DND-41 (cell line): ENCODE measurements at regions not wholly inside any gene's neighbourhood (a gene's known extent, or its start where the extent isn't known, plus 50 kb on each side); places are given as distances from the start of the nearest gene placed in this dataset.

Source experiments
- EZH2 ChIP-seq: IDR thresholded peaks from 3 replicates; pipeline ENCODE4 v1.6.1; 2012; ENCODE audit warnings: borderline replicate concordance, low read depth, mild to moderate bottlenecking, moderate library complexity, low read length, inconsistent platforms; ENCODE audit not compliant: severe bottlenecking
- TF ChIP-seq, protein P1 (sequence below): IDR thresholded peaks from 2 replicates; pipeline ENCODE4 v1.5.1; 2012; ENCODE audit warnings: borderline replicate concordance, low read length, moderate library complexity, mild to moderate bottlenecking; ENCODE audit not compliant: poor library complexity, severe bottlenecking; ENCODE audit errors: extremely low read depth

DNA sequence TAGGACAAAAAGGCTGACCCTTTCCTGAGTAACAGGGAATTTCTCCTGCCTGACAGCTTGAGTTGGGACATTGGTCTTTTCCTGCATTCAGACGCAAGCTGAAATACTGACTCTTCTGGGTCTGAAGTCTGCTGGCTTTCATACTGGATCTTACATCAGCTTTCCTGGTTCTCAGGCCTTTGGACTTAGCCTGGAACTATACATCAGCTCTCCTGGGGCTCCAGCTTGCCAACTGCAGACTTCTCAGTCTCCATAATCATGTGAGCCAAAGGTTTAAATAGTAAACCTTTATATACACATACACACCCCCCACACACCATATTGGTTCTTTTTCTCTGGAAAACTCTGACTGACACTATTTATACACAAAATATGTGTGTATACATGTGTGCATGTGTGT, 59.0 kb upstream of the KCND3 start:
- TF ChIP-seq, protein P1, sequence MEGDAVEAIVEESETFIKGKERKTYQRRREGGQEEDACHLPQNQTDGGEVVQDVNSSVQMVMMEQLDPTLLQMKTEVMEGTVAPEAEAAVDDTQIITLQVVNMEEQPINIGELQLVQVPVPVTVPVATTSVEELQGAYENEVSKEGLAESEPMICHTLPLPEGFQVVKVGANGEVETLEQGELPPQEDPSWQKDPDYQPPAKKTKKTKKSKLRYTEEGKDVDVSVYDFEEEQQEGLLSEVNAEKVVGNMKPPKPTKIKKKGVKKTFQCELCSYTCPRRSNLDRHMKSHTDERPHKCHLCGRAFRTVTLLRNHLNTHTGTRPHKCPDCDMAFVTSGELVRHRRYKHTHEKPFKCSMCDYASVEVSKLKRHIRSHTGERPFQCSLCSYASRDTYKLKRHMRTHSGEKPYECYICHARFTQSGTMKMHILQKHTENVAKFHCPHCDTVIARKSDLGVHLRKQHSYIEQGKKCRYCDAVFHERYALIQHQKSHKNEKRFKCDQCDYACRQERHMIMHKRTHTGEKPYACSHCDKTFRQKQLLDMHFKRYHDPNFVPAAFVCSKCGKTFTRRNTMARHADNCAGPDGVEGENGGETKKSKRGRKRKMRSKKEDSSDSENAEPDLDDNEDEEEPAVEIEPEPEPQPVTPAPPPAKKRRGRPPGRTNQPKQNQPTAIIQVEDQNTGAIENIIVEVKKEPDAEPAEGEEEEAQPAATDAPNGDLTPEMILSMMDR: no peak
- TF ChIP-seq EZH2: no peak
